ENCODE measurements at regions not wholly inside any gene's neighbourhood (a gene's known extent, or its start where the extent isn't known, plus 50 kb on each side); places are given as distances from the start of the nearest gene placed in this dataset.

- Histone ChIP-seq H3K4me2 (ENCODE audit: control insufficient read depth, extremely low read depth, insufficient read depth, low read depth, low read length) (no peak overlapping the region), H3K27me3 (ENCODE audit: control insufficient read depth, extremely low read depth, insufficient read depth, low read length) (no peaks in the 10 kb centered on the region), H3K9me1 (ENCODE audit: control insufficient read depth, extremely low read depth, insufficient read depth, low read length) (no peaks in the 10 kb centered on the region), H3K9me3 (ENCODE audit: control insufficient read depth, low read depth, low read length) (no peaks in the 10 kb centered on the region), H3K4me1 (ENCODE audit: control insufficient read depth, extremely low read depth, insufficient read depth, low read length) (no peaks in the 10 kb centered on the region), H3K4me3 (ENCODE audit: control insufficient read depth in 2 of 3, extremely low read depth in 1 of 3, insufficient read depth in 2 of 3, low read depth in 1 of 3, low read length in 3 of 3) (no peak overlapping the region), H3K27ac (ENCODE audit: control insufficient read depth, insufficient read depth, low read length) (no peak overlapping the region), H3K9ac (ENCODE audit: control insufficient read depth, extremely low read depth, insufficient read depth, low read length) (no peak overlapping the region), H3K36me3 (ENCODE audit: control insufficient read depth in 2 of 2, extremely low read depth in 1 of 2, insufficient read depth in 2 of 2, low read length in 2 of 2) (no peaks in the 10 kb centered on the region), H3K79me2 (ENCODE audit: control insufficient read depth, insufficient read depth, low read length) (no peaks in the 10 kb centered on the region), H2AFZ (ENCODE audit: control insufficient read depth, low read length) (no peak overlapping the region), H4K20me1 (ENCODE audit: control insufficient read depth, extremely low read depth, insufficient read depth, low read length) (no peaks in the 10 kb centered on the region)
- dilution Hi-C loops (cut with MboI; ENCODE audit: extremely low pct_ligation_motif_present, low sequenced_read_pairs): no loop called here
- DNase-seq (ENCODE audit: low read depth, low spot score) (no peak), FAIRE-seq (no peak)
- TF ChIP-seq CTCF (optimal IDR thresholded peaks at IDR 0.05 in 1 of 3, IDR thresholded peaks at IDR 0.05 in 1 of 3, conservative IDR thresholded peaks at IDR 0.05 in 1 of 3; ENCODE audit: extremely low read depth in 1 of 3, insufficient read depth in 2 of 3, low read length in 3 of 3): no peak
These were observed 439.4 kb downstream of the CCDC91 start for GRCh38 chr12:28629691-28630090.

DNA sequence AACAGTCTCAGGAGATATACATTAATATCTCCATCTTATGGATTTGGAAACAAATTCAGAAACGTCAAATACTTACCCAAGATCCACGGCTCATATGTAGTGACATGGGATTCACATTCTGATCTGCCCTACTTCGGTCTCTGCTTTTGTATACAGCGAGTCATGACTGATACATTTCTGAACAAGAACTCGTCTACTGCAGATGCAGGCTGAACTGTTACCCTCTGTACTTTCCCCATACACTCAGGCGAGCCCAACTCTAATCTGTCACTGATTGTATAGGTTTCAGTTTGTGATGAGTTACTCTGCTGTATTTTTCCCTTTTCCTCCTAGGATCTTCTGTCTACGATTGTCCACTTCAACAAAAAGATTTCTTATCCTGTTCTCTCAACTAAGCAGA, 441.6 kb downstream of the CCDC91 start:
- FAIRE-seq: no peak
- H2AFZ ChIP-seq (ENCODE audit: control insufficient read depth, low read length): no peak overlapping the region
- no peak for TF ChIP-seq CTCF (optimal IDR thresholded peaks at IDR 0.05 in 1 of 3, IDR thresholded peaks at IDR 0.05 in 1 of 3, conservative IDR thresholded peaks at IDR 0.05 in 1 of 3; ENCODE audit: extremely low read depth in 1 of 3, insufficient read depth in 2 of 3, low read length in 3 of 3)
- TF ChIP-seq EZH2 (IDR thresholded peaks at IDR 0.05; ENCODE audit: low read length): no peak
- no peak for DNase-seq (ENCODE audit: low read depth, low spot score)
- H3K4me3 ChIP-seq (ENCODE audit: control insufficient read depth in 2 of 3, extremely low read depth in 1 of 3, insufficient read depth in 2 of 3, low read depth in 1 of 3, low read length in 3 of 3): no peak overlapping the region
- no peaks in the 10 kb centered on the region for H3K79me2 ChIP-seq (ENCODE audit: control insufficient read depth, insufficient read depth, low read length)
- no peaks in the 10 kb centered on the region for H4K20me1 ChIP-seq (ENCODE audit: control insufficient read depth, extremely low read depth, insufficient read depth, low read length)
- H3K4me2 ChIP-seq (ENCODE audit: control insufficient read depth, extremely low read depth, insufficient read depth, low read depth, low read length): no peak overlapping the region
- no peaks in the 10 kb centered on the region for H3K27me3 ChIP-seq (ENCODE audit: control insufficient read depth, extremely low read depth, insufficient read depth, low read length)
- H3K36me3 ChIP-seq (ENCODE audit: control insufficient read depth in 2 of 2, extremely low read depth in 1 of 2, insufficient read depth in 2 of 2, low read length in 2 of 2): no peaks in the 10 kb centered on the region
- no peaks in the 10 kb centered on the region for H3K9me3 ChIP-seq (ENCODE audit: control insufficient read depth, low read depth, low read length)
- H3K27ac ChIP-seq (ENCODE audit: control insufficient read depth, insufficient read depth, low read length): no peak overlapping the region
- no peaks in the 10 kb centered on the region for H3K9me1 ChIP-seq (ENCODE audit: control insufficient read depth, extremely low read depth, insufficient read depth, low read length)
- no peak overlapping the region for H3K9ac ChIP-seq (ENCODE audit: control insufficient read depth, extremely low read depth, insufficient read depth, low read length)
- dilution Hi-C loops (cut with MboI; ENCODE audit: extremely low pct_ligation_motif_present, low sequenced_read_pairs): no loop called here
- no peaks in the 10 kb centered on the region for H3K4me1 ChIP-seq (ENCODE audit: control insufficient read depth, extremely low read depth, insufficient read depth, low read length)

All from keratinocyte (primary cell).